Stimulated activated CD4-positive, alpha-beta T cell treated with anti-CD3 and anti-CD28 coated beads, Interleukin-12 subunit alpha, Interleukin-12 subunit beta, amount 100 ng/mL, for 48 hours (primary cell): ENCODE measurements at regions not wholly inside any gene's neighbourhood (a gene's known extent, or its start where the extent isn't known, plus 50 kb on each side); places are given as distances from the start of the nearest gene placed in this dataset.

Source experiments
- DNase-seq, 3 donors: peaks; one replicate each; pipeline ENCODE4 v3.0.0-alpha.2; 2020; ENCODE audit warnings: low read depth in 2 of 3, low spot score in 1 of 3

- no peak for DNase-seq
These were observed 103.0 kb upstream of the TBL1XR1 start for GRCh38 chr3:177300039-177300833.

GRCh38 chr3:177300842-177301241, 103.6 kb upstream of the TBL1XR1 start:
- no peak for DNase-seq

GRCh38 chr3:177306252-177306651, 109.0 kb upstream of the TBL1XR1 start:
- no peak for DNase-seq

GRCh38 chr3:177307391-177307790, 110.1 kb upstream of the TBL1XR1 start:
- no peak for DNase-seq

- DNase-seq: no peak
These were observed 110.5 kb upstream of the TBL1XR1 start for GRCh38 chr3:177307826-177308225.

- no peak for DNase-seq
These were observed 111.0 kb upstream of the TBL1XR1 start for GRCh38 chr3:177308286-177308685.

GRCh38 chr3:177308911-177309310, 111.6 kb upstream of the TBL1XR1 start:
- DNase-seq: no peak

GRCh38 chr3:177312491-177312890, 115.2 kb upstream of the TBL1XR1 start:
- DNase-seq: no peak

GRCh38 chr3:177314897-177315296, 117.6 kb upstream of the TBL1XR1 start:
- no peak for DNase-seq

- no peak for DNase-seq
These were observed 120.0 kb upstream of the TBL1XR1 start for GRCh38 chr3:177317247-177317646.

- DNase-seq: no peak
These were observed 121.3 kb upstream of the TBL1XR1 start for GRCh38 chr3:177318559-177318958.

- no peak for DNase-seq
These were observed 123.5 kb upstream of the TBL1XR1 start for GRCh38 chr3:177320765-177321247.

GRCh38 chr3:177321819-177322218, 124.5 kb upstream of the TBL1XR1 start:
- no peak for DNase-seq

GRCh38 chr3:177322881-177323280, 125.6 kb upstream of the TBL1XR1 start:
- DNase-seq: no peak

- no peak for DNase-seq
These were observed 132.6 kb upstream of the TBL1XR1 start for GRCh38 chr3:177329854-177330253.

- DNase-seq: no peak
These were observed 133.5 kb upstream of the TBL1XR1 start for GRCh38 chr3:177330779-177331178.

GRCh38 chr3:177331203-177331835, 134.0 kb upstream of the TBL1XR1 start:
- no peak for DNase-seq

GRCh38 chr3:177332955-177333354, 135.7 kb upstream of the TBL1XR1 start:
- DNase-seq: no peak

GRCh38 chr3:177333533-177334520, 136.5 kb upstream of the TBL1XR1 start:
- DNase-seq: no peak

- DNase-seq: no peak
These were observed 137.5 kb upstream of the TBL1XR1 start for GRCh38 chr3:177334803-177335202.

- no peak for DNase-seq
These were observed 138.4 kb upstream of the TBL1XR1 start for GRCh38 chr3:177335728-177336127.
